Astrocyte of the cerebellum (primary cell): ENCODE measurements at regions not wholly inside any gene's neighbourhood (a gene's known extent, or its start where the extent isn't known, plus 50 kb on each side); places are given as distances from the start of the nearest gene placed in this dataset.
A peak's percentile ranks its signal among the peaks of the same experiment; 100 is the strongest.

Experiments used
- DNase-seq: peaks from one replicate; pipeline ENCODE4 v3.0.0-alpha.2; 2011; ENCODE audit warnings: low read depth
- H3K4me3 ChIP-seq: 2 replicates; pipeline ENCODE4 v1.5.1; 2011; ENCODE audit warnings: mild to moderate bottlenecking, low read depth, low read length, moderate library complexity
- CTCF ChIP-seq: IDR thresholded peaks from 2 replicates; pipeline ENCODE4 v1.5.1; 2012; ENCODE audit warnings: low read length, low read depth, moderate library complexity, mild to moderate bottlenecking; ENCODE audit errors: missing control alignments
- in situ Hi-C: cut with HindIII; loops from 2 replicates; pipeline ENCODE4 v1.10.0; 2017; ENCODE audit warnings: low sequenced_read_pairs

GRCh38 chr13:20351281-20352022 is 119.3 kb upstream of the GJB6 start:
- peak; percentile 86 for DNase-seq
- in situ Hi-C loops: no loop called here
- TF ChIP-seq CTCF: no peak

GRCh38 chr13:20350819-20351218 is 118.7 kb upstream of the GJB6 start:
- no peak overlapping the region for H3K4me3 ChIP-seq
- in situ Hi-C loops: no loop called here
- no peak for TF ChIP-seq CTCF
- DNase-seq: no peak

More at GRCh38 chr13:20351281-20352022, 119.3 kb upstream of the GJB6 start:
- H3K4me3 ChIP-seq: no peak overlapping the region

- DNase-seq: no peak
- no peak overlapping the region for H3K4me3 ChIP-seq
- in situ Hi-C loops: no loop called here
- no peak for TF ChIP-seq CTCF
Observed at GRCh38 chr13:20350382-20350763, 118.3 kb upstream of the GJB6 start.

GRCh38 chr13:20349564-20350381 is 117.7 kb upstream of the GJB6 start:
- in situ Hi-C loops: no loop called here
- no peak for DNase-seq
- TF ChIP-seq CTCF: no peak
- H3K4me3 ChIP-seq: no peak overlapping the region

- no peak for DNase-seq
- no peak overlapping the region for H3K4me3 ChIP-seq
- in situ Hi-C loops: no loop called here
- TF ChIP-seq CTCF: no peak
Observed at GRCh38 chr13:20348645-20349408, 116.7 kb upstream of the GJB6 start.

- no peak for TF ChIP-seq CTCF
- in situ Hi-C loops: no loop called here
- no peak overlapping the region for H3K4me3 ChIP-seq
- no peak for DNase-seq
Observed at GRCh38 chr13:20348018-20348417, 115.9 kb upstream of the GJB6 start.
